H1 (cell line): ENCODE measurements at regions not wholly inside any gene's neighbourhood (a gene's known extent, or its start where the extent isn't known, plus 50 kb on each side); places are given as distances from the start of the nearest gene placed in this dataset.

Experiments
- CTCF ChIP-seq, 3 experiments: IDR thresholded peaks; 1 replicate in 2 of 3; 2 replicates in 1 of 3; pipeline versions ENCODE4 v1.5.1 to v1.6.1; 2011; ENCODE audit warnings: low read length in 3 of 3, mild to moderate bottlenecking in 3 of 3, inconsistent platforms in 2 of 3, low read depth in 1 of 3, moderate library complexity in 1 of 3; ENCODE audit not compliant: insufficient read depth in 1 of 3; ENCODE audit errors: control extremely low read depth in 1 of 3
- POLR2AphosphoS5 ChIP-seq: IDR thresholded peaks from 2 replicates; pipeline ENCODE4 v1.6.1; 2011; ENCODE audit warnings: low read depth, low read length
- RFX5 ChIP-seq: IDR thresholded peaks from 2 replicates; pipeline ENCODE4 v1.6.1; 2011; ENCODE audit warnings: low read depth, low read length, improper control_type of control experiment, borderline replicate concordance
- SIN3A ChIP-seq, 2 experiments: IDR thresholded peaks in 1 of 2; conservative IDR thresholded peaks in 1 of 2; 2 replicates each; pipeline ENCODE4 v1.6.1; 2011 to 2012; ENCODE audit warnings: low read length in 2 of 2, improper control_type of control experiment in 1 of 2, low read depth in 1 of 2, mild to moderate bottlenecking in 1 of 2
- SUZ12 ChIP-seq: fragments of 200-600 bp; sonication (generic); IDR thresholded peaks from 2 replicates; pipeline ENCODE4 v1.6.1; 2012; ENCODE audit warnings: mild to moderate bottlenecking, inconsistent platforms, low read length, moderate library complexity, mixed read lengths

GRCh38 chr4:126441173-126442035 lies 1126.6 kb downstream of the FAT4 start:
- TF ChIP-seq SUZ12 = no peak
- TF ChIP-seq POLR2AphosphoS5 = no peak
- TF ChIP-seq CTCF (IDR thresholded peaks at IDR 0.05; ENCODE audit: control extremely low read depth in 1 of 3, insufficient read depth in 1 of 3, low read depth in 1 of 3, low read length in 3 of 3) = no peak
- TF ChIP-seq RFX5 = no peak
- TF ChIP-seq SIN3A (conservative IDR thresholded peaks at IDR 0.05 in 1 of 2, IDR thresholded peaks at IDR 0.05 in 1 of 2; ENCODE audit: low read depth in 1 of 2, low read length in 2 of 2) = no peak
